ENCODE measurements at regions not wholly inside any gene's neighbourhood (a gene's known extent, or its start where the extent isn't known, plus 50 kb on each side); places are given as distances from the start of the nearest gene placed in this dataset.
"Not testable (repeated sequence)": the region's sequence is repeated elsewhere in the genome, so short reads cannot be mapped to it uniquely, and the experiment has no call there.

GRCh38 chr5:97499605-97500004 is 316.6 kb upstream of the RIOK2 start:
- no peaks in the 10 kb centered on the region for H3K4me1 ChIP-seq
- in situ Hi-C loops (cut with MboI; ENCODE audit: low sequenced_read_pairs in 4 of 4): no loop called here
- no peak for DNase-seq

GRCh38 chr5:97501286-97501964 is 318.4 kb upstream of the RIOK2 start:
- in situ Hi-C loops (cut with MboI; ENCODE audit: low sequenced_read_pairs in 4 of 4) (no loop called here), intact Hi-C loops (cut with DNase I; ENCODE audit: low total_unique reads) (no loop called here)
- no peak for TF ChIP-seq CTCF (IDR thresholded peaks at IDR 0.05 in 4 of 5, conservative IDR thresholded peaks at IDR 0.05 in 1 of 5)
- no peak for TF ChIP-seq POLR2A (IDR thresholded peaks at IDR 0.05)
- Histone ChIP-seq H3K9me3 (no peaks in the 10 kb centered on the region), H3K27me3 (no peaks in the 10 kb centered on the region), H3K27ac (no peak overlapping the region), H3K4me1 (no peaks in the 10 kb centered on the region), H3K36me3 (no peaks in the 10 kb centered on the region), H3K4me3 (no peak overlapping the region)
- no peak for DNase-seq
- peak; percentile 65 to 85 for ATAC-seq

More at GRCh38 chr5:97499605-97500004, 316.6 kb upstream of the RIOK2 start:
- Histone ChIP-seq H3K36me3 (no peaks in the 10 kb centered on the region), H3K27ac (no peak overlapping the region), H3K9me3 (no peaks in the 10 kb centered on the region), H3K4me3 (no peak overlapping the region), H3K27me3 (no peaks in the 10 kb centered on the region)
- intact Hi-C loops (cut with DNase I; ENCODE audit: low total_unique reads): no loop called here
- no peak for ATAC-seq
- no peak for TF ChIP-seq POLR2A (IDR thresholded peaks at IDR 0.05)
- TF ChIP-seq CTCF (IDR thresholded peaks at IDR 0.05 in 4 of 5, conservative IDR thresholded peaks at IDR 0.05 in 1 of 5): no peak

- H3K27me3 ChIP-seq: no peaks in the 10 kb centered on the region
- no peak overlapping the region for H3K4me3 ChIP-seq
- in situ Hi-C loops (cut with MboI; ENCODE audit: low sequenced_read_pairs in 4 of 4) (no loop called here), intact Hi-C loops (cut with DNase I; ENCODE audit: low total_unique reads) (no loop called here)
- TF ChIP-seq CTCF (IDR thresholded peaks at IDR 0.05 in 4 of 5, conservative IDR thresholded peaks at IDR 0.05 in 1 of 5) (no peak), POLR2A (IDR thresholded peaks at IDR 0.05) (no peak)
- H3K36me3 ChIP-seq: no peaks in the 10 kb centered on the region
- ATAC-seq (no peak), DNase-seq (no peak)
- no peaks in the 10 kb centered on the region for H3K9me3 ChIP-seq
- no peaks in the 10 kb centered on the region for H3K4me1 ChIP-seq
- no peak overlapping the region for H3K27ac ChIP-seq
These were observed 318.9 kb upstream of the RIOK2 start for GRCh38 chr5:97501965-97502305.

- Histone ChIP-seq H3K4me3 (no peak overlapping the region), H3K36me3 (no peaks in the 10 kb centered on the region), H3K27ac (no peak overlapping the region), H3K4me1 (no peaks in the 10 kb centered on the region), H3K9me3 (no peaks in the 10 kb centered on the region), H3K27me3 (no peaks in the 10 kb centered on the region)
- intact Hi-C loops (cut with DNase I; ENCODE audit: low total_unique reads): no loop called here
- DNase-seq (no peak), ATAC-seq (no peak)
- in situ Hi-C loops (cut with MboI; ENCODE audit: low sequenced_read_pairs in 4 of 4): no loop called here
- no peak for TF ChIP-seq POLR2A (IDR thresholded peaks at IDR 0.05)
- no peak for TF ChIP-seq CTCF (IDR thresholded peaks at IDR 0.05 in 4 of 5, conservative IDR thresholded peaks at IDR 0.05 in 1 of 5)
These were observed 325.8 kb upstream of the RIOK2 start for GRCh38 chr5:97508864-97509263.

- H3K27ac ChIP-seq; intact Hi-C loops (cut with DNase I; ENCODE audit: low total_unique reads); DNase-seq; H3K36me3 ChIP-seq; H3K4me1 ChIP-seq; H3K9me3 ChIP-seq; H3K27me3 ChIP-seq; ATAC-seq; in situ Hi-C loops (cut with MboI; ENCODE audit: low sequenced_read_pairs in 4 of 4); H3K4me3 ChIP-seq: not testable (repeated sequence)
These were observed 336.5 kb upstream of the RIOK2 start for GRCh38 chr5:97519565-97519964.

GRCh38 chr5:97523336-97523735 is 340.3 kb upstream of the RIOK2 start:
- H3K36me3 ChIP-seq; H3K4me3 ChIP-seq; H3K27ac ChIP-seq; H3K27me3 ChIP-seq; DNase-seq; H3K9me3 ChIP-seq; in situ Hi-C loops (cut with MboI; ENCODE audit: low sequenced_read_pairs in 4 of 4); intact Hi-C loops (cut with DNase I; ENCODE audit: low total_unique reads); ATAC-seq; H3K4me1 ChIP-seq: not testable (repeated sequence)

Data from gastrocnemius medialis (tissue), 4 donors.